IPS-NIHi7 (cell line): ENCODE measurements at regions not wholly inside any gene's neighbourhood (a gene's known extent, or its start where the extent isn't known, plus 50 kb on each side); places are given as distances from the start of the nearest gene placed in this dataset.

Experiments used
- DNase-seq: peaks from one replicate; pipeline ENCODE4 v3.0.0; 2012; ENCODE audit warnings: mixed read lengths; ENCODE audit errors: extremely low spot score

DNA sequence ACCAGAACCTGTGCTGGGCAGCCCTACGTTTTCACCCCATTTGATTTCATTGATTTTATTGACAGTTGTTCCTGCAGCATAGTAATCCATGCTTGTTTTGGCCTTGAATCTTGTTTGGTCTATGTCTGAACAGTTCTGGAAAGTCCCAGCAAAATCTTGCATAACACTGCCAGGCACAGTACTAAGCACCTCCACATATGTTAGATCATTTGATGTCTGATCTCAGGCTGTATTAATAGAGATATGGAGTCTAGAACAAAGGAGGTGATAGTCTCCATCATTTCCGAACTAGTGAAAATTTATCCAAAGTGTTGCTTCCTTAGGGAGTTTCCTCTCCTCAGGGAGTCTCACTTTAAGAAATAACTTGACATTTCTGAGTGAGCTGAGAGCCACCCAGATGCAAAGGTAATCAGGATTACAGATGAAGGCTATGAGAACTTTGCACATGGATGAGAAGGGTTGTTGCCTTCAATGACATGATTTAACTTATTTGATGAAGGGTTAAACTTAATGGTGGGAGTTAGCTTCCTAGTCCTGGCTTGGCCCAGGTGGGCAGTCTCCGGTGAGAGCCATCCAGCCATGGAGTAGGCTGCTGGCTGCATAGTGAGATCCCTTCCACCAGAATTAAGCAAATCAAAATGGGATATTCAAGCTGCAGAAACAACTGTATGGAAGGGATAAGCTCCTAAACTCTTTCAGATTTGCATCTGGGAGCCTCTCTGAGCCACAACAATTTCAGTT, 173.8 kb upstream of the MVB12B start:
- peak; percentile 3 for DNase-seq

DNA sequence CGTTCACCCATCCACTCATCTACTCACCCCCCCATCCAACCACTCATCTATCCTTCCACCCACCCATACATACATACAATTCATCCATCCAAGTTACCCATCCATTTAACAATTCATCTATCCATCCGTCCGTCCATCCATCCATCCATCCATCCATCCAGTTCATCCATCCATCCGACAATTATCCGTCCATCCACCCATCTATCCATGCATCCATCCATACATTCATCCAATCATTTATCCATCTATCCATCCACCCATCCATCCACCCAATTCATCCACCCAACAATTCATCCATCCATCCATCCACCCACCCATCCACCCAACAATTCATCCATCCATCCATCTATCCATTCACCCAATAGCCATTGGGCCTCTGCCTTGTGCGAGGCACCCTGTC, 173.2 kb upstream of the MVB12B start:
- no peak for DNase-seq

GRCh38 chr9:126154182-126154827, 172.3 kb upstream of the MVB12B start:
- DNase-seq, result peak; percentile 1

- DNase-seq, result peak; percentile 6
These were observed 171.8 kb upstream of the MVB12B start for GRCh38 chr9:126154869-126155268.

GRCh38 chr9:126155756-126156664, 170.6 kb upstream of the MVB12B start:
- peak; percentile 3 for DNase-seq

DNA sequence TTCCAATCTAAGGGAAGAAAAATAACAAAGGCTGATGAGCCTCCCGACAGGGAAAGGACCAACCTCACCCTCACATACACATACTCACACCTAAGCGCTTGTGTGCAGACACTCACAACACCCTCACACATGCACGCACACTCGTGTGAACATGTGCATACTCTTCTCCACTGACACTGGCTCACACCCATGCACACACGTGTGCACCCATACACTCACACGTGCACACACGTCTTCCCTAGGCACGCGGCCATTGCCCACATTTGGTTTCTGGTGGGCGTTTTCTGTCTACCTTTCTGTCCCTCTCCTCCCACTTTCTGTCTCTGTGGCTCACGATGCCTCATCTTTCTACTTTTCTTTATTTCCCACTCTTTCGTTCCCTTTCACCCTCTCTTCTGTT, 169.7 kb upstream of the MVB12B start:
- no peak for DNase-seq

GRCh38 chr9:126157423-126157822, 169.2 kb upstream of the MVB12B start:
- peak; percentile 9 for DNase-seq

DNA sequence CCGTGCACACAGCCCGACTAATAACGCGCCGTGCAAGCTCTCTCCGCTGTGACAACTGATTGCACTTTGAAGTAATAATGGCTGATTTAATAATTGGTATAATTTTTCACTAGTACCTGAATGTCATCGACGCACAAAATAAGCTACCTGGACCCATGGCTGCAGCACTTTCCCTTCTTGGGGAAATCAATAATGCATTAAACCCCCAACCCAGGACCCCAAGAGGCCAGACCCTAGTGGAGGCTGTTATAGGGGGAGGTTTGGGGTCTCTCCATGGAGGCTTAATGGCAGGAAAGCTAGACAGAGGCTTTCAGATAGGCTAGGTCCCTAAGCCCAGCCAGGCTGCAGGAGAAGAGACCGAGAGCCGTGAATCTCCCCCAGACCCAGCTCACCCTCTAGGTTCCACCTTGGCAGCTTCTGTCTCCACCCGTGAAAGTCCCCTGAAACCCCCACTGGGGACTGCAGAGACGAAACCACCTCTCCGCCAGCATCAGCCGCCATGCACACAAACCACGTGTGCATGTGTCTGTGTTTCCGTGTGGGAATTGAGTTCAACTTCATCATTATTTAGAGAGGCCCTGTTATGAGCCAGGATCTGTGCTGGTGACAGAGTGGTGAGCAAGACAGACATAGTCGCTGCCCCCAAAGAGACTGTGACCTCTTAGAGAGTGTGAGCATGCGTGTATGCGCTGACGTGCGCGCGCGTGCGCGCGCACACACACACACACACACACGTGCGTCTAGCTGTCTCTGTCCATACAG, 168.6 kb upstream of the MVB12B start:
- DNase-seq, result peak; percentile 5

- peak; percentile 5 for DNase-seq
These were observed 167.8 kb upstream of the MVB12B start for GRCh38 chr9:126158588-126159429.

GRCh38 chr9:126159430-126160060, 167.1 kb upstream of the MVB12B start:
- peak; percentile 2 for DNase-seq

- DNase-seq, result peak; percentile 5
These were observed 166.4 kb upstream of the MVB12B start for GRCh38 chr9:126160067-126160853.

DNA sequence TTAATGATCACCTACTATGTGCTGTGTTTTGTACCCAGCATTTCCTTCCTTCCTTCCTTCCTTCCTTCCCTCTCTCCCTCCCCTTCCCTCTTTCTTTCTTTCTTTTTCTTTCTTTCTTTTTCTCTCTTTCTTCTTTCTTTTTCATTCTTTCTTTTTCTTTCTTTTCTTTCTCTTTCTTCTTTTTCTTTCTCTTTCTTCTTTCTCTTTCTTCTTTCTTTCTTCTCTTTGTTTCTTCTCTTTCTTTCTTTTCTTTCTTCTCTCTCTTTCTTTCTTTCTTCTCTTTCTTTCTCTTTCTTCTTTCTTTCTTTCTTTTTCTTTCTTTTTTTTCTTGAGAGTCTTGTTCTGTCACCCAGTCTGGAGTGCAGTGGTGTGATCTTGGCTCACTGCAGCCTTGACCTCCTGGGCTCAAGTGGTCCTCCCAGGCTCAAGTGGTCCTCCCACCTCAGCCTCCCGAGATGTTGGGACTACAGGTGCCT, 165.7 kb upstream of the MVB12B start:
- DNase-seq, result no peak

DNA sequence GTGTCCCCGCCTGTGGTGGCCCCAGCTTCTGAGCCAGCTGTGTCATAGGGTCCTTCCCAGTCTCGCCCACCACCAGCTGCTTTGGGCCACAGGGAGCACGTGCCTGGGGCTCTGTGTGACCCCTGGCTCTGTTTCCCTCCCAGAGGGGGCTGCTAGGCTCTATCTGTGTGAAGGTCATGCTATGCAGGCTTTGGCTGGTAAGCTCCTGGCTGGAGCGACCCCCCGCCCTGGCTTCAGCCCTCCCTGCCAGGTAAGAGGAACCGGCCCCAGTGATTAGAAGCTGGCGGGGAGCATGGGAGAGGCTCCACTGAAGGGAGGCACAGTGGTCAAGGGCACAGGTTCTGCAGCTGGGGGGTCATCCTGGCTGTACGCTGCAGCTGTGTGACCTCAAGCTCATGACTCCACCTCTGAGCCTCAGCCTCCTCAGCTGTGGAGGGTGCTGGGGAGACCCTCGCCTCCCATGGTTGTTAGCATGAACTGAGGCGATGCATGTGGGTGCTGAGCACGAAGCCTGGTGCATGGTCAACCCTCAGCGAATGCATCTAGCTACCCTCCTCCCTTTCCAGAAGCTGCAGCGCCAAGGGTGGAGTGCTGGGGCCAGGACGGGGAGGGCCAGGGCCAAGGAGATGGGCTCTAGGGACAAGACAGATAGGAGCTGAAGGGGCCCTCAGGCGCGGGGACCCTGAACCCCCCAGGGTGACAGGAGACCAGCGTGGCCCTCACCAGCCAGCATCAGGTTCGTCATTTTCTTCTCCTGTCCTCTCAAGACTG, 163.8 kb upstream of the MVB12B start:
- peak; percentile 1 for DNase-seq

GRCh38 chr9:126164796-126165525, 161.7 kb upstream of the MVB12B start:
- peak; percentile 7 for DNase-seq

DNA sequence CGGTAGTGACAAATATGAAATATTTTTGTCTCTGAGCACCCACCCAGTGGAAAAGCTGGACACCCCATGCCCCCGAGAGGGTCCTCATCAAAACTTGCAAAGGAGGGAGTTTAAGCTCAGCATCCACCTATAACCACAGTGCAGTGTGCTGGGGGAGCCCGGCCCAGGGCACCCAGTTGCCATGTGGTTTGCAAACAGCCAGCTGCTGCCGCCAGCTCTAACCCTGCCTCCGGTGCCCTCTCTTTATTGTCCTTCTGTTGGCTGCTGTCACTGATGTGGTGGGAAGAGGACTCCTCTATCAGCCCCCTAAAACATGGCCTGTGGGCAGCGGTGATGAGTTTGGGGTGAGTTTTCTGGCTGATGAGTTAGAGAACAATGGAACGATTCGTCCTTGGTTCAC, 160.9 kb upstream of the MVB12B start:
- DNase-seq, result peak; percentile 3

DNA sequence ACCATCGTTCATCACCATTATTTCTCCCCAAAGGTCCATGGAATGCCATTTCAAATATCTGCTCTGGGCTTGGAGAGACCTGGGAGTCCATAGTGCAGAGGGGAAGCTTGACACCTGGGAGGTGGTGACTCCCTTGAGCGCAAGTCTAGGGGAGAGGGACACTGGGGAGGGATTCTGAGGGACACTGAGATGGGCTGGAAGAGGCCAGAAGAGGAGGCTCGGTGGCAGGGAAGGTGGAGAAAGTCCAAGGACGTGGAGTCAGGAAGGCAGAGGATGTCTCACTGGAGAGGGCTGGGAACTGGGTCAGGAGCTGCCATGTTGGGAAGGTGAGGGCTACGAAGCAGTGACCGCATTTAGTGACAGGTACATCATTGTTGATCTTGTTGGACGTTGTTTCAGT, 160.3 kb upstream of the MVB12B start:
- no peak for DNase-seq

DNA sequence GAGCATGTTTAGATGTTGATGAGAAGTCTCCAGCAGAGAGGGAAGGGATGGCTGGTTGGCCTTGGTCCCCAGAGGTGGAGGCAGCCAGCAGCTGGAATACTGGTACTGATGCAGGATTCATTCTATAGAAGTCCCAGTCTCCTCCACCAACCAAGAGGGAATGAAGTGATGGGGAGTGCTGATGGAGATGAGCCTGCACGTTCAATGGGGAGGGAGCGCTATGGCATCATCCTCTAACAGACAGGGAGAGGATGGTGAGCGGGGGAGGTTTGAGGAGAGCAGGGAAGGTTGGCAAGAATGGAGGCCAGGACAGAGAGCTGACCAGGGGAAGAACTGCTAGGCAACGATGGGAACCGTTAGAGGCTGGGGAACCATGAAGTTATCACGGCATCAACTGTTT, 159.8 kb upstream of the MVB12B start:
- DNase-seq, result peak; percentile 4

DNA sequence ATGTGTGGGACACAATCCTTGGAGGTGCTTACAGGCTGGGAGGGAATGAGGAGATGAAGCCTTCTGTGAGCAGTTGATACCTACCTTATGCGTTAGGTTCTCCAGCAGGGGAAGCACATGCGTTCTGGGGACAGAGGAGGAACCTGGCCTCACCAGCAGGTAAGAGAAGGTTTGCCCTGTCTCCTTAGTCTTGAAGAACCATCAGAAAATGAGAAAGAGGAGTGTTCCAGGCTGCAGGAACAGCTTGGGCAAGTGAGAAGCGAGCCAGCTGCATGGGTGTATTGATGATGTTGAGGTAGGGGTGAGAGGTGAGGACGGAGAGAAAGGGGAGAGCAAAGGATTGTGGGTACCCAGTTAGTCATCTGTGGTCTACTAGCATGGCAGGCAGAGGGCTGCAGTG, 156.9 kb upstream of the MVB12B start:
- DNase-seq, result peak; percentile 6
